ENCODE measurements at regions not wholly inside any gene's neighbourhood (a gene's known extent, or its start where the extent isn't known, plus 50 kb on each side); places are given as distances from the start of the nearest gene placed in this dataset.

- Histone ChIP-seq H3K27ac (ENCODE audit: low read depth in 2 of 2, low read length in 2 of 2) (no peak overlapping the region), H3K9me3 (ENCODE audit: control insufficient read depth in 2 of 2, low read length in 2 of 2) (no peaks in the 10 kb centered on the region), H3K36me3 (ENCODE audit: control insufficient read depth in 2 of 2, insufficient read depth in 2 of 2, low read length in 2 of 2) (no peaks in the 10 kb centered on the region), H3K4me3 (ENCODE audit: low read length in 2 of 2) (no peak overlapping the region), H3K27me3 (ENCODE audit: control insufficient read depth in 2 of 2, insufficient read depth in 2 of 2, low read length in 2 of 2) (no peaks in the 10 kb centered on the region), H3K9ac (ENCODE audit: low read depth in 1 of 2, low read length in 2 of 2) (no peak overlapping the region), H3K4me1 (ENCODE audit: control insufficient read depth in 2 of 2, insufficient read depth in 2 of 2, low read length in 2 of 2) (no peaks in the 10 kb centered on the region)
Measured at GRCh38 chr15:35596285-35596684, 50.3 kb upstream of the DPH6 start.

- no peaks in the 10 kb centered on the region for H3K36me3 ChIP-seq (ENCODE audit: control insufficient read depth in 2 of 2, insufficient read depth in 2 of 2, low read length in 2 of 2)
- H3K9ac ChIP-seq (ENCODE audit: low read depth in 1 of 2, low read length in 2 of 2), result no peak overlapping the region
- no peak overlapping the region for H3K27ac ChIP-seq (ENCODE audit: low read depth in 2 of 2, low read length in 2 of 2)
- H3K27me3 ChIP-seq (ENCODE audit: control insufficient read depth in 2 of 2, insufficient read depth in 2 of 2, low read length in 2 of 2), result no peaks in the 10 kb centered on the region
- no peak overlapping the region for H3K4me3 ChIP-seq (ENCODE audit: low read length in 2 of 2)
- no peaks in the 10 kb centered on the region for H3K9me3 ChIP-seq (ENCODE audit: control insufficient read depth in 2 of 2, low read length in 2 of 2)
- no peaks in the 10 kb centered on the region for H3K4me1 ChIP-seq (ENCODE audit: control insufficient read depth in 2 of 2, insufficient read depth in 2 of 2, low read length in 2 of 2)
Measured at GRCh38 chr15:35602836-35603235, 56.9 kb upstream of the DPH6 start.

- no peaks in the 10 kb centered on the region for H3K9me3 ChIP-seq (ENCODE audit: control insufficient read depth in 2 of 2, low read length in 2 of 2)
- H3K27ac ChIP-seq (ENCODE audit: low read depth in 2 of 2, low read length in 2 of 2), result no peak overlapping the region
- H3K9ac ChIP-seq (ENCODE audit: low read depth in 1 of 2, low read length in 2 of 2), result no peak overlapping the region
- H3K36me3 ChIP-seq (ENCODE audit: control insufficient read depth in 2 of 2, insufficient read depth in 2 of 2, low read length in 2 of 2), result no peaks in the 10 kb centered on the region
- no peaks in the 10 kb centered on the region for H3K27me3 ChIP-seq (ENCODE audit: control insufficient read depth in 2 of 2, insufficient read depth in 2 of 2, low read length in 2 of 2)
- H3K4me1 ChIP-seq (ENCODE audit: control insufficient read depth in 2 of 2, insufficient read depth in 2 of 2, low read length in 2 of 2), result no peaks in the 10 kb centered on the region
- no peak overlapping the region for H3K4me3 ChIP-seq (ENCODE audit: low read length in 2 of 2)
Measured at GRCh38 chr15:35603301-35603700, 57.3 kb upstream of the DPH6 start.

- Histone ChIP-seq H3K27ac (ENCODE audit: low read depth in 2 of 2, low read length in 2 of 2) (no peak overlapping the region), H3K27me3 (ENCODE audit: control insufficient read depth in 2 of 2, insufficient read depth in 2 of 2, low read length in 2 of 2) (no peaks in the 10 kb centered on the region), H3K36me3 (ENCODE audit: control insufficient read depth in 2 of 2, insufficient read depth in 2 of 2, low read length in 2 of 2) (no peaks in the 10 kb centered on the region), H3K4me3 (ENCODE audit: low read length in 2 of 2) (no peak overlapping the region), H3K9ac (ENCODE audit: low read depth in 1 of 2, low read length in 2 of 2) (no peak overlapping the region), H3K4me1 (ENCODE audit: control insufficient read depth in 2 of 2, insufficient read depth in 2 of 2, low read length in 2 of 2) (no peaks in the 10 kb centered on the region), H3K9me3 (ENCODE audit: control insufficient read depth in 2 of 2, low read length in 2 of 2) (no peaks in the 10 kb centered on the region)
Measured at GRCh38 chr15:35603856-35604255, 57.9 kb upstream of the DPH6 start.

GRCh38 chr15:35605764-35606449 is 59.9 kb upstream of the DPH6 start:
- H3K36me3 ChIP-seq (ENCODE audit: control insufficient read depth in 2 of 2, insufficient read depth in 2 of 2, low read length in 2 of 2), result no peaks in the 10 kb centered on the region
- H3K27me3 ChIP-seq (ENCODE audit: control insufficient read depth in 2 of 2, insufficient read depth in 2 of 2, low read length in 2 of 2), result no peaks in the 10 kb centered on the region
- H3K4me3 ChIP-seq (ENCODE audit: low read length in 2 of 2), result no peak overlapping the region
- H3K4me1 ChIP-seq (ENCODE audit: control insufficient read depth in 2 of 2, insufficient read depth in 2 of 2, low read length in 2 of 2), result no peaks in the 10 kb centered on the region
- no peak overlapping the region for H3K9ac ChIP-seq (ENCODE audit: low read depth in 1 of 2, low read length in 2 of 2)
- H3K9me3 ChIP-seq (ENCODE audit: control insufficient read depth in 2 of 2, low read length in 2 of 2), result no peaks in the 10 kb centered on the region
- no peak overlapping the region for H3K27ac ChIP-seq (ENCODE audit: low read depth in 2 of 2, low read length in 2 of 2)

GRCh38 chr15:35606450-35606779 is 60.5 kb upstream of the DPH6 start:
- no peak overlapping the region for H3K27ac ChIP-seq (ENCODE audit: low read depth in 2 of 2, low read length in 2 of 2)
- H3K9me3 ChIP-seq (ENCODE audit: control insufficient read depth in 2 of 2, low read length in 2 of 2), result no peaks in the 10 kb centered on the region

GRCh38 chr15:35616498-35617271 is 70.7 kb upstream of the DPH6 start:
- no peak overlapping the region for H3K9ac ChIP-seq (ENCODE audit: low read depth in 1 of 2, low read length in 2 of 2)
- no peak overlapping the region for H3K4me3 ChIP-seq (ENCODE audit: low read length in 2 of 2)
- H3K9me3 ChIP-seq (ENCODE audit: control insufficient read depth in 2 of 2, low read length in 2 of 2), result no peaks in the 10 kb centered on the region
- no peaks in the 10 kb centered on the region for H3K36me3 ChIP-seq (ENCODE audit: control insufficient read depth in 2 of 2, insufficient read depth in 2 of 2, low read length in 2 of 2)
- H3K4me1 ChIP-seq (ENCODE audit: control insufficient read depth in 2 of 2, insufficient read depth in 2 of 2, low read length in 2 of 2), result no peaks in the 10 kb centered on the region
- H3K27ac ChIP-seq (ENCODE audit: low read depth in 2 of 2, low read length in 2 of 2), result no peak overlapping the region
- H3K27me3 ChIP-seq (ENCODE audit: control insufficient read depth in 2 of 2, insufficient read depth in 2 of 2, low read length in 2 of 2), result no peaks in the 10 kb centered on the region

More at GRCh38 chr15:35606450-35606779, 60.5 kb upstream of the DPH6 start:
- no peaks in the 10 kb centered on the region for H3K4me1 ChIP-seq (ENCODE audit: control insufficient read depth in 2 of 2, insufficient read depth in 2 of 2, low read length in 2 of 2)
- H3K9ac ChIP-seq (ENCODE audit: low read depth in 1 of 2, low read length in 2 of 2), result no peak overlapping the region
- no peak overlapping the region for H3K4me3 ChIP-seq (ENCODE audit: low read length in 2 of 2)
- H3K27me3 ChIP-seq (ENCODE audit: control insufficient read depth in 2 of 2, insufficient read depth in 2 of 2, low read length in 2 of 2), result no peaks in the 10 kb centered on the region
- no peaks in the 10 kb centered on the region for H3K36me3 ChIP-seq (ENCODE audit: control insufficient read depth in 2 of 2, insufficient read depth in 2 of 2, low read length in 2 of 2)

GRCh38 chr15:35618260-35619188 is 72.6 kb upstream of the DPH6 start:
- H3K4me1 ChIP-seq (ENCODE audit: control insufficient read depth in 2 of 2, insufficient read depth in 2 of 2, low read length in 2 of 2), result no peaks in the 10 kb centered on the region
- no peak overlapping the region for H3K4me3 ChIP-seq (ENCODE audit: low read length in 2 of 2)
- no peaks in the 10 kb centered on the region for H3K36me3 ChIP-seq (ENCODE audit: control insufficient read depth in 2 of 2, insufficient read depth in 2 of 2, low read length in 2 of 2)
- H3K9ac ChIP-seq (ENCODE audit: low read depth in 1 of 2, low read length in 2 of 2), result no peak overlapping the region
- no peaks in the 10 kb centered on the region for H3K9me3 ChIP-seq (ENCODE audit: control insufficient read depth in 2 of 2, low read length in 2 of 2)
- H3K27ac ChIP-seq (ENCODE audit: low read depth in 2 of 2, low read length in 2 of 2), result no peak overlapping the region
- no peaks in the 10 kb centered on the region for H3K27me3 ChIP-seq (ENCODE audit: control insufficient read depth in 2 of 2, insufficient read depth in 2 of 2, low read length in 2 of 2)

- Histone ChIP-seq H3K27me3 (ENCODE audit: control insufficient read depth in 2 of 2, insufficient read depth in 2 of 2, low read length in 2 of 2) (no peaks in the 10 kb centered on the region), H3K4me1 (ENCODE audit: control insufficient read depth in 2 of 2, insufficient read depth in 2 of 2, low read length in 2 of 2) (peaks cover 0 to 4% of the 10 kb centered on the region in 2 donors), H3K4me3 (ENCODE audit: low read length in 2 of 2) (no peak overlapping the region), H3K27ac (ENCODE audit: low read depth in 2 of 2, low read length in 2 of 2) (no peak overlapping the region), H3K36me3 (ENCODE audit: control insufficient read depth in 2 of 2, insufficient read depth in 2 of 2, low read length in 2 of 2) (no peaks in the 10 kb centered on the region), H3K9me3 (ENCODE audit: control insufficient read depth in 2 of 2, low read length in 2 of 2) (no peaks in the 10 kb centered on the region), H3K9ac (ENCODE audit: low read depth in 1 of 2, low read length in 2 of 2) (no peak overlapping the region)
Measured at GRCh38 chr15:35622641-35623340, 76.8 kb upstream of the DPH6 start.
